Activated B cell treated with CpG ODN at 0.5 μM for 24 hours (primary cell): ENCODE measurements at regions not wholly inside any gene's neighbourhood (a gene's known extent, or its start where the extent isn't known, plus 50 kb on each side); places are given as distances from the start of the nearest gene placed in this dataset.
"Not testable (repeated sequence)": the region's sequence is repeated elsewhere in the genome, so short reads cannot be mapped to it uniquely, and the experiment has no call there.

ENCODE experiments used
- ATAC-seq: fragments of 200-7000 bp; cut with Tn5 transposase; one replicate; pipeline ENCODE4 v1.10.0; 2021; ENCODE audit warnings: low read depth, mild to moderate bottlenecking, moderate library complexity
- CTCF ChIA-PET: fragments of 350-600 bp; sonication (Branson Sonifier 250); formaldehyde crosslinking; loops from one replicate; lab custom pipeline; 2021; ENCODE audit warnings: antibody characterized with exemption; lab: Charles Lee
- POLR2A ChIA-PET: fragments of 350-600 bp; sonication (Branson Sonifier 250); formaldehyde crosslinking; loops from one replicate; lab custom pipeline; 2021; ENCODE audit warnings: antibody characterized with exemption; lab: Charles Lee
- DNase-seq: peaks from one replicate; pipeline ENCODE4 v3.0.0; 2022
- H3K27ac Mint-ChIP-seq: one replicate; pipeline ENCODE4 v1.8.0; 2020; ENCODE audit warnings: mixed read lengths
- H3K27me3 Mint-ChIP-seq: one replicate; pipeline ENCODE4 v1.8.0; 2021; ENCODE audit warnings: mixed read lengths
- H3K36me3 Mint-ChIP-seq: one replicate; pipeline ENCODE4 v1.8.0; 2021; ENCODE audit warnings: low read depth, mixed read lengths
- H3K4me1 Mint-ChIP-seq: one replicate; pipeline ENCODE4 v1.8.0; 2021; ENCODE audit warnings: mixed read lengths
- H3K4me3 Mint-ChIP-seq: one replicate; pipeline ENCODE4 v1.8.0; 2020; ENCODE audit warnings: mild to moderate bottlenecking, mixed read lengths
- H3K9me3 Mint-ChIP-seq: one replicate; pipeline ENCODE4 v1.8.0; 2020; ENCODE audit warnings: mixed read lengths
- intact Hi-C: fragments of 100-400 bp; cut with micrococcal nuclease; formaldehyde crosslinking; loops from one replicate; pipeline ENCODE4 v1.15.1; 2024
- TF ChIP-seq, protein P1 (sequence below): fragments of 200-600 bp; IDR thresholded peaks from one replicate; pipeline ENCODE4 v1.8.0; 2022; ENCODE audit warnings: antibody characterized with exemption, mild to moderate bottlenecking

DNA sequence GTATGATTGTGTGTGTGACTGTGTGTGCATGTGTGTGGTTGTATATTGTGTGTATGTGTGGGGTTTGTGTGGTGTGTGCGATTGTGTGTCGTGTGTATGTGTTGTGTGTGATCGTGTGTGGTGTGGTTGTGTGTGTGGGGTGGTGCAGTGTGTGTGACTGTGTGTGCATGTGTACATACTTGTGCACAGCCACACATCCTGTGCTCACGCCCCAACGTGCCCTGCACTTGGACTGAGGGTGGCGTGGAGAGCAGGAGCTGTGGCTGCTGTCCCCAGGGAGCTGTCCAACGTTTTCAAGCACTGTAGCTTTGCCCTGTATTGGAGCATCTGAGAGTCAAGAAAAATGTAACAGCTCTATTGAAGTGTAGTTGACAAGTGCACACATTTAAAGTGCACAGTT lies 243.2 kb upstream of the HDAC4 start:
- DNase-seq (no peak), ATAC-seq (no peak)
- Mint-ChIP-seq H3K9me3 (no peaks in the 10 kb centered on the region), H3K4me1 (no peaks in the 10 kb centered on the region), H3K36me3 (no peaks in the 10 kb centered on the region), H3K4me3 (no peak overlapping the region), H3K27ac (no peak overlapping the region), H3K27me3 (peaks cover 15% of the 10 kb centered on the region)
- POLR2A ChIA-PET, result no interaction called here
- TF ChIP-seq, protein P1, sequence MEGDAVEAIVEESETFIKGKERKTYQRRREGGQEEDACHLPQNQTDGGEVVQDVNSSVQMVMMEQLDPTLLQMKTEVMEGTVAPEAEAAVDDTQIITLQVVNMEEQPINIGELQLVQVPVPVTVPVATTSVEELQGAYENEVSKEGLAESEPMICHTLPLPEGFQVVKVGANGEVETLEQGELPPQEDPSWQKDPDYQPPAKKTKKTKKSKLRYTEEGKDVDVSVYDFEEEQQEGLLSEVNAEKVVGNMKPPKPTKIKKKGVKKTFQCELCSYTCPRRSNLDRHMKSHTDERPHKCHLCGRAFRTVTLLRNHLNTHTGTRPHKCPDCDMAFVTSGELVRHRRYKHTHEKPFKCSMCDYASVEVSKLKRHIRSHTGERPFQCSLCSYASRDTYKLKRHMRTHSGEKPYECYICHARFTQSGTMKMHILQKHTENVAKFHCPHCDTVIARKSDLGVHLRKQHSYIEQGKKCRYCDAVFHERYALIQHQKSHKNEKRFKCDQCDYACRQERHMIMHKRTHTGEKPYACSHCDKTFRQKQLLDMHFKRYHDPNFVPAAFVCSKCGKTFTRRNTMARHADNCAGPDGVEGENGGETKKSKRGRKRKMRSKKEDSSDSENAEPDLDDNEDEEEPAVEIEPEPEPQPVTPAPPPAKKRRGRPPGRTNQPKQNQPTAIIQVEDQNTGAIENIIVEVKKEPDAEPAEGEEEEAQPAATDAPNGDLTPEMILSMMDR, result no peak
- intact Hi-C loops, result no loop called here
- CTCF ChIA-PET, result no interaction called here

DNA sequence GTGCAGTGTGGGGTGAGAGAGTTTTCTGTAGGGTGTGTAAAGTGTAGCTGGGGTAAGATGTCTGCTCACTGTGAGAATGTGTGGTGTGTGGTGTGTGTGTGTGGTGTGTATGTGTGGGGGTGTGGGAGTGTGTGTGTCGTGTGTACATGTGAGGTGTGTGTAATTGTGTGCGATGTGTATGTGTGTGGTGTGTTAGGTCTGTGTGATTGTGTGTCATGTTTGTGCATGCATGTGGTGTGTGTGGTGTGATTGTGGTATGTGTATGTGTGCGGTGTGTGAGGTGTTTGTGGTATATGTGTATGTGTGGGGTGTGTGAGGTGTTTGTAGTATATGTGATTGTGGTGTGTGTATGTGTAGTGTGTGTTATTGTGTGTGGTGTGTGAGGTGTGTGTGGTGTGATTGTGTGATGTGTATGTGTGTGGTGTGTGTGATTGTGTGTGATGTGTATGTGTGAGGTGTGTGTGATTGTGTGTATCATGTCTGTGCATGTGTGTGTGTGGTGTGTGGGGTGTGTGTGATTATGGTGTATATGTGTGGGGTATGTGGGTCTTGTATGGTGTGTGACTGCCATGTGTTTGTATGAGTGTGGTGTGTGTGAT lies 241.7 kb upstream of the HDAC4 start:
- Mint-ChIP-seq H3K4me3 (no peak overlapping the region), H3K9me3 (no peaks in the 10 kb centered on the region), H3K27ac (no peak overlapping the region), H3K27me3 (peaks cover 8% of the 10 kb centered on the region), H3K36me3 (no peaks in the 10 kb centered on the region), H3K4me1 (no peaks in the 10 kb centered on the region)
- TF ChIP-seq, protein P1, result no peak
- POLR2A ChIA-PET, result no interaction called here
- intact Hi-C loops, result no loop called here
- ATAC-seq, result no peak
- no peak for DNase-seq
- CTCF ChIA-PET, result no interaction called here

DNA sequence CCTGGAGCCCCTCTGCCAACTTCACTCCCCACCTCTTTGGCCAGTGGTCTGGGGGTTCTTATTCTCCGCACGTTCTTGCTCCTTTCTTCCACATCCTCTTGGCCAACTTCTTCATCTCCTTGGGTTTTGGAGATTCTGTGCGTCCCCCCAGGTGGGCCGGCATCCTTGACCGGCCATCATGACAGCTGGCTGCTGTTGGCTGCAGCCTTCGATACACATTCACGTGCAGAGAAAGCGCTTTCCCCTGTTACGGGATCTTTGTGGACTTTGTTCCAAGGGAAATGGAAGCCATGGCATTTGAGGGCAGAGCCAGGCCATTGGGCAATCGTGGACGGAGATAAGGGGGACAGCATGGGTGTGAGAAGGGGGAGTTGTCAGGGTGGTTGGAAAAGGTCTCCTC lies 241.1 kb upstream of the HDAC4 start:
- ATAC-seq, H3K27ac Mint-ChIP-seq, POLR2A ChIA-PET, intact Hi-C loops, H3K4me1 Mint-ChIP-seq, H3K9me3 Mint-ChIP-seq, H3K36me3 Mint-ChIP-seq, CTCF ChIA-PET, H3K4me3 Mint-ChIP-seq, DNase-seq: not testable (repeated sequence)
- H3K27me3 Mint-ChIP-seq, result peaks cover 14% of the 10 kb centered on the region

DNA sequence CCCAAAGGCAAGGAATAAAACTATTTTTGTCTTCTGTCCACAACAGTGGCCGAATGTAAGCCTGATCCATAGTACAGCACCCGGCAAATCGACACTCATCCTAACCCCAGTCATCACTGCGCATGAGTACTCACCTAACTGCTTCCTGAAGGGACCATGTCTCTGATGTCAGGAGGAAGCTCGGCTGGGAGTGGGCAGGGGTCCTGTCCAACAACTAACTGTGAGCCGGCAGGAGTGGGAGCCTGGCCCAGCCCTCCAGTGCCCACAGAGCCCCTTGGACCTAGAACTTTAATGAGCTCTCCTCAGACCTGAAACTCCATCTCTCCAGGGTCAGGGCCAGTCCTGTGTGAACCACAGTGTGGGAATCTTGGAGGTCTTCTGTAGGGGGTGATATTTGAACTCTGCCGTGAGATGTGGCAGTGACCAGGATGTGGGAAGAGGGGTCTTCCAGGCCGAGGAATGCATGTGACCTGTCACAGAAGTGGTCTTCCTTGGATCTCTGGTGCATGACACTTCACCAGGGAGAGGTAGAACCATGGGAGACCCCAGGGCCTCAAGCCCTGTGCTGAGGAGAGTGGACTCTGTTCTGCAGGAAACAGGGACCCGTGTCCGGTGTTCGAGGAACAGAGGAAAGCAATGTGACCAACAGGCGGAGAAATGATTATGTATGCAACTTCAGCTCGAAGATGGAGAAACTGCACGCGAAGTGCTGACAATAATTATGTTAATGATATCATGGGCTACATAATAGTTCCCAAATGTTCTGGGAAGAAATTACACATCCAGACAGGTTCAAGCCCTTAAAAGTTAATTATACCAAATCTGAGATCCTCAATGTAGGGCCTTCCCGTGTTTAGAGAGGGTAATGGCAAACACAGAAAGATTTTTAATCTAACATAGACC lies 240.1 kb upstream of the HDAC4 start:
- TF ChIP-seq, protein P1, result no peak
- peaks cover 15% of the 10 kb centered on the region for H3K27me3 Mint-ChIP-seq
- peaks cover 10% of the 10 kb centered on the region for H3K9me3 Mint-ChIP-seq
- ChIA-PET CTCF (no interaction called here), POLR2A (no interaction called here)
- ATAC-seq (no peak), DNase-seq (no peak)
- no peaks in the 10 kb centered on the region for H3K36me3 Mint-ChIP-seq
- no peaks in the 10 kb centered on the region for H3K4me1 Mint-ChIP-seq
- H3K4me3 Mint-ChIP-seq, result no peak overlapping the region
- H3K27ac Mint-ChIP-seq, result no peak overlapping the region
- intact Hi-C loops, result no loop called here

DNA sequence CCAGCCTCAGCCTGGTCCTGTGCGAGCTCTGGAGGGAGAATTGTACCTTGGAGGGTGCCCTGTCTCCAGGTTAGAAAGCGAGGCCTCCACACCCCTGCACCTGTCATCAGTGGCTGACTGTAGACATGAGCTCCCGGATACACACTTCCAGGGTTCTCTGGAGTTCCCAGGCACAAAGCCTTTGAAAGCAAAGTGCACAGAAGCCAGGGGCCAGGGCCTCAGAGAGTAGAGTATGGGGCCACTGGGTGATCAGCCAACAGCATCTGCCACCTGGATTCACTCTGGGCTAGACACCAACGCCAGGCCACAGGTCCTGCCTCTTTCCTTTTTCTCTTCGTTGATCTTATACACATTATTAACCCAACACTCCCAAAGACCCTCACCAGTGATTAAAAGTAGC lies 239.4 kb upstream of the HDAC4 start:
- H3K36me3 Mint-ChIP-seq, result no peaks in the 10 kb centered on the region
- TF ChIP-seq, protein P1, result no peak
- ATAC-seq (no peak), DNase-seq (no peak)
- no peak overlapping the region for H3K27ac Mint-ChIP-seq
- intact Hi-C loops, result no loop called here
- ChIA-PET POLR2A (no interaction called here), CTCF (no interaction called here)
- peaks cover 15% of the 10 kb centered on the region for H3K27me3 Mint-ChIP-seq
- H3K4me1 Mint-ChIP-seq, result no peaks in the 10 kb centered on the region
- H3K9me3 Mint-ChIP-seq, result peaks cover 10% of the 10 kb centered on the region
- no peak overlapping the region for H3K4me3 Mint-ChIP-seq
